Right cardiac atrium (tissue), 5 donors: ENCODE measurements at regions not wholly inside any gene's neighbourhood (a gene's known extent, or its start where the extent isn't known, plus 50 kb on each side); places are given as distances from the start of the nearest gene placed in this dataset.
"Not testable (repeated sequence)": the region's sequence is repeated elsewhere in the genome, so short reads cannot be mapped to it uniquely, and the experiment has no call there.

Experiments
- ATAC-seq, 2 donors: fragments of 200-7000 bp; cut with Tn5 transposase; one replicate each; pipeline versions ENCODE4 v1.8.0 to v1.9.1; 2020; ENCODE audit warnings: moderate library complexity in 2 of 2, mild to moderate bottlenecking in 1 of 2
- DNase-seq, 3 donors: peaks; one replicate each; pipeline ENCODE4 v3.0.0-alpha.2; 2020
- H3K27ac ChIP-seq: one replicate; pipeline ENCODE4 v1.5.1; 2013; ENCODE audit warnings: mild to moderate bottlenecking, low read length, control low read depth, moderate library complexity
- H3K27me3 ChIP-seq: one replicate; pipeline ENCODE4 v1.6.1; 2013; ENCODE audit not compliant: control insufficient read depth, insufficient read depth
- H3K4me1 ChIP-seq: one replicate; pipeline ENCODE4 v1.6.1; 2013; ENCODE audit warnings: low read length; ENCODE audit not compliant: control insufficient read depth, insufficient read depth
- H3K4me3 ChIP-seq: one replicate; pipeline ENCODE4 v1.5.1; 2013; ENCODE audit warnings: low read length, control low read depth
- H3K9me3 ChIP-seq: one replicate; pipeline ENCODE4 v1.6.1; 2013; ENCODE audit warnings: low read length; ENCODE audit not compliant: control insufficient read depth
- WGBS: extraction: QIAGEN DNeasy Blood & Tissue Kit; methylation state at CpG from one replicate; pipeline ENCODE4 v1.1.7; 2013; 5-methylcytosine and 5-hydroxymethylcytosine counted together
- intact Hi-C, 4 donors: fragments of 100-400 bp; cut with DNase I; formaldehyde crosslinking; loops; one replicate each; pipeline versions ENCODE4 v1.11.0 to v1.14.0; 2022 to 2023
- donor health status: healthy with polysubstance abuse.
- donor health status: DM: no; HTN: yes; CAD: no.
- donor health status: DM: no; HTN: no; CAD: no.
- donor health status: DM: no; HTN: yes; CAD: no; lungs with severe emphysema.
- donor health status: DM: yes; HTN: yes; CAD: no.

DNA sequence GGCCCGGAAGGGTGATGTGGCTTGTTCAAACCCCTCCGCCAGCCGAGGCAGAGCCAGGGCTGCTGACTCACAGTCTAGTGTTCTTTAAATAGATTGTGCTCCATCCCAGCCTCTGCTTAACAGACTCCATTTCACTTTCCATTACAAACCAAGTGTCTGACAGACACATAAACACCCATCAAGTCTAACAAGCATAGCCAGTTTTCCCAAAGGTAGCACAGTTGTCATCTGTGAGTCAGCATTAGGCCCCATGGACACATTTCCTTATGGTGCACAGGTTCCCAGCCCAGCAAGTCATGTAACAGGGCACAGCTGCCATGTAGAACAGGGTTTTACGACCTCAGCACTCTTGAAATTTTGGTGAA is 109.9 kb upstream of the RAP2B start:
- DNase-seq (peak in 2 of 3 donors; percentile 61 to 69), ATAC-seq (peak; percentile 78 to 93)
- no peaks in the 10 kb centered on the region for H3K9me3 ChIP-seq
- WGBS: 41% methylated on average over 4 of the region's 4 CpGs
- intact Hi-C loops: no loop called here
- H3K4me3 ChIP-seq: no peak overlapping the region
- H3K27me3 ChIP-seq: no peaks in the 10 kb centered on the region
- no peak overlapping the region for H3K27ac ChIP-seq
- H3K4me1 ChIP-seq: no peaks in the 10 kb centered on the region

GRCh38 chr3:153055217-153055616 is 106.8 kb upstream of the RAP2B start:
- WGBS: 77% methylated on average over 5 of the region's 5 CpGs
- no peaks in the 10 kb centered on the region for H3K9me3 ChIP-seq
- no peaks in the 10 kb centered on the region for H3K27me3 ChIP-seq
- ATAC-seq: no peak
- no peak overlapping the region for H3K4me3 ChIP-seq
- DNase-seq: no peak
- H3K27ac ChIP-seq: no peak overlapping the region
- intact Hi-C loops: no loop called here
- H3K4me1 ChIP-seq: no peaks in the 10 kb centered on the region

DNA sequence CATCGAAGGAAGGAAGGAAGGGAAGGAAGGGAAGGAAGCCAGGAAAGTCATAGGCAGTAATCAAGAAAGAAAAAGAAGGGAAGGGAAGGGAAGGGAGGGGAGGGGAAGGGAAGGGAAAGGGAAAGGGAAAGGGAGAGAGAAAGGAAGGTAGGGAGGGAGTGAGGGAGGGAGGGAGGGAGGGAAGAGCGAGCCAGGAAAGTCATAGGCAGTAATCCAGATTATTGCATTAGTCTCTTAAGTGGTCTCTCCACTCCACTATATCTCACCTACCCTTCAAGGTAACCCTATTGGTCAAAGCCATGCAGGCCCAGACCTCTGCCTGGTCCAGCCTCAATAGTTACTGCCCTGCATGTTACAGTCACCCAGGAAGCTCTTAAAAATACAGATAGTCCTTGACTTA is 106.2 kb upstream of the RAP2B start:
- Histone ChIP-seq H3K9me3 (no peaks in the 10 kb centered on the region), H3K4me1 (no peaks in the 10 kb centered on the region), H3K27ac (no peak overlapping the region), H3K27me3 (no peaks in the 10 kb centered on the region), H3K4me3 (no peak overlapping the region)
- ATAC-seq (no peak), DNase-seq (no peak)
- intact Hi-C loops: no loop called here
- WGBS: 76% methylated on average over 2 of the region's 2 CpGs

DNA sequence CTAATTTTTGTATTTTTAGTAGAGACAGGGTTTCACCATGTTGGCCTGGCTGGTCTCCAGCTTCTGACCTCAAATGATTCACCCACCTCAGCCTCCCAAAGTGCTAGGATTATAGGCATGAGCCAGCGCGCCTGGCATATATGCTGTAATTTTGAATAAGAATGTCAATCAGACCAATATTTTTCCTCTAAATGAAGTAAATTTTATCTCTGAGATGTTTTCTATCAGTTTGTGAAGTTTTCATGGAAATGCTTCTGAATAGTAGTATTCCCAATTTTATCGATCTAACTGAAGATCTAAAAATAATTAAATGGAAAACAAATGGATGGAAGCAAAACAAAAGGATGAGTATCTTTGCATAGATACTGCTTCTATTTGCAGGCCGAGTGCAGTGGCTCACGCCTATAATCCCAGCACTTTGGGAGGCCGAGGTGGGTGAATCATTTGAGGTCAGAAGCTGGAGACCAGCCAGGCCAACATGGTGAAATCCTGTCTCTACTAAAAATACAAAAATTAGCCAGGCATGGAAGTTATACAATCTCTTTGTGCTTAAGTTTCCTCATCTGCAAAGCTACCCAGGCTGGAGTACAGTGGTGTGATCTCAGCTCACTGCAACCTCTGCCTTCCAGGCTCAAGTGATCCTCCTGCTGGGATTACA is 103.9 kb upstream of the RAP2B start:
- intact Hi-C loops, ATAC-seq, H3K27me3 ChIP-seq, H3K4me3 ChIP-seq, H3K9me3 ChIP-seq, H3K27ac ChIP-seq, H3K4me1 ChIP-seq: not testable (repeated sequence)
- peak in 1 of 3 donors; percentile 23 for DNase-seq
- 76% methylated on average over 6 of the region's 6 CpGs for WGBS

- no peaks in the 10 kb centered on the region for H3K27me3 ChIP-seq
- no peaks in the 10 kb centered on the region for H3K4me1 ChIP-seq
- ATAC-seq (no peak), DNase-seq (no peak)
- intact Hi-C loops: no loop called here
- WGBS: 60% methylated on average over 5 of the region's 5 CpGs
- no peak overlapping the region for H3K27ac ChIP-seq
- H3K9me3 ChIP-seq: no peaks in the 10 kb centered on the region
- H3K4me3 ChIP-seq: no peak overlapping the region
Observed at GRCh38 chr3:153060346-153060745, 101.7 kb upstream of the RAP2B start.

DNA sequence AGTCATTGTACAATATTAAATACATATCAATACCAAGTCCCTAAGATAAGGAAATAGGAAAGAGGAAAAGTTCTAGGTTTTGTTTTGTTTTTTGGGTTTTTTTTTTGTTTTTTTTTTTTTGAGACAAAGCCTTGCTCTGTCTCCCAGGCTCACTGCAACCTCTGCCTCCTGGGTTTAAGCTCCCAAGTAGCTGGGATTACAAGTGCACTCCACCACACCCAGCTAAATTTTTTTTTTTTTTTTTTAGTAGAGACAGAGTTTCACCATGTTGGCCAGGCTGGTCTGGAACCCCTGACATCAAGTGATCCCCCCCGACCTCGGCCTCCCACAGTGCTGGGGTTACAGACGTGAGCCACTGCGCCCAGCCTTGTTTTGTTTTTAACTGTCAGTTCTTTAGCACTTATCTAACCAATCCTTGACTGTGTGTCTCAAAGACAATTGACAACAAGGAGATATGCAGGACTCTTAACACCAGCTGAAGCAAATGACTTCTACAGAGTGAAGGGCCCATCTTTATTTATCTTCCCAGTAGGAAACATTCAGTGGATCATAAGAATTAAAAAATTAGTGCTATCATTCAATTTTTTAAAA is 100.0 kb upstream of the RAP2B start:
- WGBS: 88% methylated on average over 4 of the region's 4 CpGs
- Histone ChIP-seq H3K4me3 (no peak overlapping the region), H3K4me1 (no peaks in the 10 kb centered on the region), H3K27me3 (no peaks in the 10 kb centered on the region), H3K27ac (no peak overlapping the region), H3K9me3 (no peaks in the 10 kb centered on the region)
- ATAC-seq (no peak), DNase-seq (no peak)
- intact Hi-C loops: no loop called here

- no peak for DNase-seq
- intact Hi-C loops: no loop called here
Observed at GRCh38 chr3:153063337-153063736, 98.7 kb upstream of the RAP2B start.

GRCh38 chr3:153066983-153067382 is 95.0 kb upstream of the RAP2B start:
- H3K4me1 ChIP-seq: no peaks in the 10 kb centered on the region
- no peaks in the 10 kb centered on the region for H3K27me3 ChIP-seq
- ATAC-seq (no peak), DNase-seq (no peak)
- WGBS: 90% methylated on average over 12 of the region's 12 CpGs
- intact Hi-C loops: no loop called here
- H3K9me3 ChIP-seq: no peaks in the 10 kb centered on the region
- no peak overlapping the region for H3K4me3 ChIP-seq
- H3K27ac ChIP-seq: no peak overlapping the region

More at GRCh38 chr3:153063337-153063736, 98.7 kb upstream of the RAP2B start:
- 89% methylated on average over 2 of the region's 2 CpGs for WGBS
- no peak overlapping the region for H3K27ac ChIP-seq
- no peak for ATAC-seq
- no peaks in the 10 kb centered on the region for H3K9me3 ChIP-seq
- no peaks in the 10 kb centered on the region for H3K4me1 ChIP-seq
- H3K4me3 ChIP-seq: no peak overlapping the region
- no peaks in the 10 kb centered on the region for H3K27me3 ChIP-seq

GRCh38 chr3:153069598-153070510 is 92.2 kb upstream of the RAP2B start:
- 45% methylated on average over 5 of the region's 5 CpGs for WGBS
- no peak for DNase-seq
- Histone ChIP-seq H3K9me3 (no peaks in the 10 kb centered on the region), H3K27ac (no peak overlapping the region), H3K4me1 (no peaks in the 10 kb centered on the region), H3K4me3 (no peak overlapping the region), H3K27me3 (no peaks in the 10 kb centered on the region)
- ATAC-seq: no peak
- intact Hi-C loops: no loop called here

- 67% methylated on average over 1 of the region's 1 CpG for WGBS
- Histone ChIP-seq H3K4me1 (no peaks in the 10 kb centered on the region), H3K9me3 (no peaks in the 10 kb centered on the region), H3K4me3 (no peak overlapping the region), H3K27me3 (no peaks in the 10 kb centered on the region), H3K27ac (no peak overlapping the region)
- intact Hi-C loops: no loop called here
- ATAC-seq: no peak
- no peak for DNase-seq
Observed at GRCh38 chr3:153070511-153070868, 91.5 kb upstream of the RAP2B start.

GRCh38 chr3:153072382-153072781 is 89.6 kb upstream of the RAP2B start:
- no peaks in the 10 kb centered on the region for H3K4me1 ChIP-seq
- intact Hi-C loops: no loop called here
- no peak overlapping the region for H3K27ac ChIP-seq
- no peak for DNase-seq
- ATAC-seq: no peak
- no peaks in the 10 kb centered on the region for H3K9me3 ChIP-seq
- 69% methylated on average over 2 of the region's 2 CpGs for WGBS
- no peak overlapping the region for H3K4me3 ChIP-seq
- no peaks in the 10 kb centered on the region for H3K27me3 ChIP-seq
